Brain microvascular endothelial cell (primary cell): ENCODE measurements at regions not wholly inside any gene's neighbourhood (a gene's known extent, or its start where the extent isn't known, plus 50 kb on each side); places are given as distances from the start of the nearest gene placed in this dataset.

ENCODE experiments used
- DNase-seq: peaks from one replicate; pipeline ENCODE4 v3.0.0-alpha.2; 2020
- H3K27ac ChIP-seq: fragments of 250-450 bp; sonication (Bioruptor Pico); 2 replicates; pipeline ENCODE4 v1.5.1; 2020; ENCODE audit warnings: mild to moderate bottlenecking, moderate library complexity
- H3K27me3 ChIP-seq: fragments of 250-450 bp; sonication (Bioruptor Pico); replicated peaks from 2 replicates; pipeline ENCODE4 v1.5.1; 2020; ENCODE audit warnings: mild to moderate bottlenecking
- H3K36me3 ChIP-seq: fragments of 250-450 bp; sonication (Bioruptor Pico); replicated peaks from 2 replicates; pipeline ENCODE4 v1.5.1; 2020; ENCODE audit warnings: mild to moderate bottlenecking
- H3K4me3 ChIP-seq: 2 replicates; pipeline ENCODE4 v1.5.1; 2011; ENCODE audit warnings: low read depth, mild to moderate bottlenecking, control low read depth, low read length, moderate library complexity
- CTCF ChIP-seq: IDR thresholded peaks from 2 replicates; pipeline ENCODE4 v1.5.1; 2011; ENCODE audit warnings: low read depth, mild to moderate bottlenecking, moderate library complexity, low read length, control low read depth, inconsistent platforms; ENCODE audit errors: missing control alignments
- in situ Hi-C: cut with HindIII; loops from 2 replicates; pipeline ENCODE4 v1.10.0; 2017; ENCODE audit warnings: low sequenced_read_pairs, low pct_ligation_motif_present

GRCh38 chr7:54687462-54688212, 71.4 kb downstream of the SEC61G start:
- no peak for TF ChIP-seq CTCF
- no peak overlapping the region for H3K27ac ChIP-seq
- in situ Hi-C loops: no loop called here
- no peaks in the 10 kb centered on the region for H3K27me3 ChIP-seq
- no peak for DNase-seq
- no peaks in the 10 kb centered on the region for H3K36me3 ChIP-seq
- no peak overlapping the region for H3K4me3 ChIP-seq

GRCh38 chr7:54680377-54681005, 78.5 kb downstream of the SEC61G start:
- in situ Hi-C loops: no loop called here
- Histone ChIP-seq H3K27ac (no peak overlapping the region), H3K36me3 (no peaks in the 10 kb centered on the region), H3K4me3 (no peak overlapping the region), H3K27me3 (no peaks in the 10 kb centered on the region)
- DNase-seq: no peak
- no peak for TF ChIP-seq CTCF

GRCh38 chr7:54679490-54679817, 79.6 kb downstream of the SEC61G start:
- no peak for DNase-seq
- H3K27me3 ChIP-seq: no peaks in the 10 kb centered on the region
- in situ Hi-C loops: no loop called here
- no peak overlapping the region for H3K27ac ChIP-seq
- no peaks in the 10 kb centered on the region for H3K36me3 ChIP-seq
- TF ChIP-seq CTCF: no peak
- H3K4me3 ChIP-seq: no peak overlapping the region

GRCh38 chr7:54678763-54679489, 80.1 kb downstream of the SEC61G start:
- no peak overlapping the region for H3K27ac ChIP-seq
- no peak for TF ChIP-seq CTCF
- no peaks in the 10 kb centered on the region for H3K27me3 ChIP-seq
- H3K36me3 ChIP-seq: no peaks in the 10 kb centered on the region
- no peak for DNase-seq
- in situ Hi-C loops: no loop called here
- no peak overlapping the region for H3K4me3 ChIP-seq

- in situ Hi-C loops: no loop called here
- no peak for TF ChIP-seq CTCF
- Histone ChIP-seq H3K27me3 (no peaks in the 10 kb centered on the region), H3K36me3 (no peaks in the 10 kb centered on the region), H3K27ac (no peak overlapping the region), H3K4me3 (no peak overlapping the region)
- DNase-seq: no peak
Observed at GRCh38 chr7:54674891-54675290, 84.1 kb downstream of the SEC61G start.
